HEK293 (cell line): ENCODE measurements at regions not wholly inside any gene's neighbourhood (a gene's known extent, or its start where the extent isn't known, plus 50 kb on each side); places are given as distances from the start of the nearest gene placed in this dataset.

Experiments used
- CTCF ChIA-PET: fragments of 350-600 bp; formaldehyde crosslinking; extraction: SDS; loops from one replicate; lab custom pipeline; 2021; ENCODE audit warnings: antibody characterized with exemption; lab: Yijun Ruan, JAX
- POLR2A ChIA-PET: fragments of 300-600 bp; formaldehyde crosslinking; extraction: SDS; loops from one replicate; lab custom pipeline; 2020; ENCODE audit warnings: antibody characterized with exemption, inconsistent platforms; lab: Yijun Ruan, JAX
- H3K27ac ChIP-seq: fragments of 200-500 bp; sonication (Bioruptor generic); 2 replicates; pipeline ENCODE4 v1.5.1; 2014; ENCODE audit warnings: low read depth, low read length, control low read depth, inconsistent platforms; ENCODE audit errors: extremely low read depth
- H3K36me3 ChIP-seq, 2 experiments: fragments of 200-500 bp in 1 of 2; sonication (Bioruptor generic) in 1 of 2; 1 replicate in 1 of 2; 2 replicates in 1 of 2; pipeline ENCODE4 v1.5.1; 2014 to 2017; ENCODE audit warnings: inconsistent platforms in 2 of 2, low read length in 2 of 2; ENCODE audit not compliant: control insufficient read depth in 2 of 2, insufficient read depth in 1 of 2
- H3K4me1 ChIP-seq: fragments of 200-500 bp; sonication (Bioruptor generic); 2 replicates; pipeline ENCODE4 v1.5.1; 2014; ENCODE audit warnings: mild to moderate bottlenecking, low read length, inconsistent platforms; ENCODE audit not compliant: control insufficient read depth, insufficient read depth
- H3K4me3 ChIP-seq: 2 replicates; pipeline ENCODE4 v1.5.1; 2011; ENCODE audit warnings: low read depth, mild to moderate bottlenecking, control low read depth, low read length, moderate library complexity
- H3K9me3 ChIP-seq: fragments of 200-500 bp; sonication (Bioruptor generic); 2 replicates; pipeline ENCODE4 v1.5.1; 2014; ENCODE audit warnings: low read depth, low read length, inconsistent platforms; ENCODE audit not compliant: control insufficient read depth, insufficient read depth
- EGR2 ChIP-seq: fragments of 450-650 bp; formaldehyde crosslinking; IDR thresholded peaks from 2 replicates; pipeline ENCODE4 v1.5.1; 2016; ENCODE audit warnings: low read depth, missing biosample characterization, missing genetic modification characterization
- HOXA7 ChIP-seq: sonication (generic); formaldehyde crosslinking; IDR thresholded peaks from 2 replicates; pipeline ENCODE4 v1.8.1; 2022; ENCODE audit warnings: missing genetic modification reagents, borderline replicate concordance
- KLF7 ChIP-seq: fragments of 450-650 bp; formaldehyde crosslinking; IDR thresholded peaks from 2 replicates; pipeline ENCODE4 v1.5.1; 2016; ENCODE audit warnings: missing biosample characterization, missing genetic modification characterization, borderline replicate concordance
- OVOL3 ChIP-seq: fragments of 450-650 bp; formaldehyde crosslinking; IDR thresholded peaks from 2 replicates; pipeline ENCODE4 v1.5.1; 2016; ENCODE audit warnings: missing biosample characterization, missing genetic modification characterization
- TCF7L2 ChIP-seq: IDR thresholded peaks from 2 replicates; pipeline ENCODE4 v1.6.1; 2011; ENCODE audit warnings: low read depth, mild to moderate bottlenecking, inconsistent platforms, low read length, moderate library complexity, borderline replicate concordance
- ZFP37 ChIP-seq: fragments of 450-650 bp; formaldehyde crosslinking; IDR thresholded peaks from 2 replicates; pipeline ENCODE4 v1.5.1; 2016; ENCODE audit warnings: missing biosample characterization, missing genetic modification characterization
- ZNF146 ChIP-seq: fragments of 450-650 bp; formaldehyde crosslinking; IDR thresholded peaks from 2 replicates; pipeline ENCODE4 v1.5.1; 2016; ENCODE audit warnings: missing biosample characterization, missing genetic modification characterization
- ZNF157 ChIP-seq: fragments of 450-650 bp; formaldehyde crosslinking; IDR thresholded peaks from 2 replicates; pipeline ENCODE4 v1.5.1; 2016; ENCODE audit warnings: missing biosample characterization, missing genetic modification characterization
- ZNF16 ChIP-seq: fragments of 450-650 bp; formaldehyde crosslinking; IDR thresholded peaks from 2 replicates; pipeline ENCODE4 v1.5.1; 2016; ENCODE audit warnings: low read depth, missing biosample characterization, missing genetic modification characterization
- ZNF175 ChIP-seq: fragments of 450-650 bp; formaldehyde crosslinking; IDR thresholded peaks from 2 replicates; pipeline ENCODE4 v1.5.1; 2016; ENCODE audit warnings: missing biosample characterization, missing genetic modification characterization
- ZNF184 ChIP-seq: fragments of 450-650 bp; IDR thresholded peaks from 2 replicates; pipeline ENCODE4 v1.5.1; 2018; ENCODE audit warnings: missing biosample characterization, mild to moderate bottlenecking, missing genetic modification characterization
- ZNF223 ChIP-seq: fragments of 450-650 bp; formaldehyde crosslinking; IDR thresholded peaks from 2 replicates; pipeline ENCODE4 v1.5.1; 2016; ENCODE audit warnings: missing biosample characterization, missing genetic modification characterization
- ZNF274 ChIP-seq, 2 experiments: fragments of 200-500 bp in 1 of 2; fragments of 450-650 bp in 1 of 2; sonication (Bioruptor generic) in 1 of 2; formaldehyde crosslinking in 1 of 2; IDR thresholded peaks; 2 replicates each; pipeline versions ENCODE4 v1.5.1 to v1.6.1; 2014 to 2016; ENCODE audit warnings: borderline replicate concordance in 1 of 2, inconsistent platforms in 1 of 2, low read length in 1 of 2, missing biosample characterization in 1 of 2, missing genetic modification characterization in 1 of 2
- ZNF366 ChIP-seq: fragments of 450-650 bp; formaldehyde crosslinking; conservative IDR thresholded peaks from 2 replicates; pipeline ENCODE4 v1.5.1; 2016; ENCODE audit warnings: missing biosample characterization, missing genetic modification characterization
- ZNF501 ChIP-seq: fragments of 450-650 bp; formaldehyde crosslinking; IDR thresholded peaks from 2 replicates; pipeline ENCODE4 v1.5.1; 2016; ENCODE audit warnings: missing biosample characterization, missing genetic modification characterization
- ZNF561 ChIP-seq: fragments of 450-650 bp; IDR thresholded peaks from 2 replicates; pipeline ENCODE4 v1.5.1; 2018; ENCODE audit warnings: missing biosample characterization, missing genetic modification characterization, borderline replicate concordance
- ZNF610 ChIP-seq: fragments of 450-650 bp; formaldehyde crosslinking; IDR thresholded peaks from 2 replicates; pipeline ENCODE4 v1.5.1; 2016; ENCODE audit warnings: missing biosample characterization, missing genetic modification characterization, borderline replicate concordance
- ZNF629 ChIP-seq: fragments of 450-650 bp; formaldehyde crosslinking; IDR thresholded peaks from 2 replicates; pipeline ENCODE4 v1.5.1; 2017; ENCODE audit warnings: missing biosample characterization, missing genetic modification characterization
- ZNF645 ChIP-seq: fragments of 450-650 bp; formaldehyde crosslinking; IDR thresholded peaks from 2 replicates; pipeline ENCODE4; 2016; ENCODE audit warnings: missing biosample characterization, missing genetic modification characterization
- ZNF768 ChIP-seq: fragments of 450-650 bp; formaldehyde crosslinking; IDR thresholded peaks from 2 replicates; pipeline ENCODE4 v1.5.1; 2018; ENCODE audit warnings: missing biosample characterization, mild to moderate bottlenecking, missing genetic modification characterization
- ZNF791 ChIP-seq: fragments of 450-650 bp; formaldehyde crosslinking; IDR thresholded peaks from 2 replicates; pipeline ENCODE4 v1.5.1; 2016; ENCODE audit warnings: missing biosample characterization, missing genetic modification characterization

GRCh38 chr2:41993435-41993925, 54.3 kb upstream of the PKDCC start:
- ChIA-PET POLR2A (no interaction called here), CTCF (interaction anchor here (0.6 to 1.1 kb wide), 2 partner anchors 98 to 102 kb away, joined by 3 to 7 read pairs; no protein-coding TSS in a partner anchor)
- no peak overlapping the region for H3K4me3 ChIP-seq
- TF ChIP-seq ZNF16 (tag by site-specific recombination) (no peak), ZNF146 (tag by site-specific recombination) (no peak), HOXA7 (CRISPR knock-in tag) (no peak), ZNF629 (tag by site-specific recombination) (no peak), ZNF768 (tag by site-specific recombination) (no peak), ZNF274 (IDR thresholded peaks at IDR 0.05; ENCODE audit: low read length) (no peak), ZNF274 (tag by site-specific recombination; IDR thresholded peaks at IDR 0.05; ENCODE audit: borderline replicate concordance) (no peak), ZNF791 (no peak), ZNF175 (no peak), ZNF184 (no peak), ZNF366 (tag by site-specific recombination) (no peak), ZNF645 (tag by site-specific recombination) (no peak), ZNF157 (tag by site-specific recombination) (no peak)
- peaks cover 10% of the 10 kb centered on the region for H3K4me1 ChIP-seq
- H3K27ac ChIP-seq: no peak overlapping the region
- H3K9me3 ChIP-seq: no peaks in the 10 kb centered on the region
- H3K36me3 ChIP-seq: no peaks in the 10 kb centered on the region

DNA sequence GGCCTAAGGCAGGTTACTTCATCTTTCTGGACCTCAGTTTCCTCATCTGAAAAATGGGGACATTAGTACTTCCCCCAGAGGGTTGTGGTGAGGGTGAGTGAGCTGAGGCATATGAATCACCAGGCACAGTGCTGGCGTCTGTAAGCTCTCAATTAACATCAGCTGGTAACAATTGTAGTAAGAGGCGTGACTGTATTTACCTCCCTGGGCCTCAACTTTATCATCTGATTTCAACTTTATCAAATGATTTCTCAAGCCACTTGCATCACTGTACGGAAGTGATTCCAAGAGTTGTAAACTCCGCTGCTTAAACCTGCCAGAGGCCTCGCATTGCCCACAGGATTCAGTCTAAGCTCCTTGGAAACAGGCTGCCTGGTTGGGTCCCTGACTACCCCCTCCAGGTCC, 53.6 kb upstream of the PKDCC start:
- Histone ChIP-seq H3K36me3 (no peaks in the 10 kb centered on the region), H3K4me1 (peaks cover 10% of the 10 kb centered on the region), H3K4me3 (no peak overlapping the region), H3K27ac (no peak overlapping the region), H3K9me3 (no peaks in the 10 kb centered on the region)
- ChIA-PET CTCF (interaction anchor here (1.1 kb wide), 1 partner anchor 101 kb away, joined by 7 read pairs; no protein-coding TSS in a partner anchor), POLR2A (no interaction called here)
- TF ChIP-seq ZFP37 (tag by site-specific recombination): no peak
- no peak for TF ChIP-seq KLF7
- TF ChIP-seq TCF7L2: no peak
- TF ChIP-seq EGR2: no peak
- TF ChIP-seq ZNF629 (tag by site-specific recombination): no peak

GRCh38 chr2:41994661-41995060, 53.2 kb upstream of the PKDCC start:
- TF ChIP-seq ZNF561 (tag by site-specific recombination) (no peak), ZNF501 (tag by site-specific recombination) (no peak), OVOL3 (tag by site-specific recombination) (no peak), ZNF610 (tag by site-specific recombination) (no peak), ZNF223 (tag by site-specific recombination) (no peak), ZNF768 (tag by site-specific recombination) (no peak)
- TF ChIP-seq, all 188 proteins: peak for 0
- H3K4me1 ChIP-seq: peaks cover 10% of the 10 kb centered on the region
- ChIA-PET CTCF (no interaction called here), POLR2A (no interaction called here)
- H3K27ac ChIP-seq: no peak overlapping the region
- no peaks in the 10 kb centered on the region for H3K9me3 ChIP-seq
- H3K4me3 ChIP-seq: no peak overlapping the region
- no peaks in the 10 kb centered on the region for H3K36me3 ChIP-seq
